Ovary (tissue), 3 donors: ENCODE measurements at regions not wholly inside any gene's neighbourhood (a gene's known extent, or its start where the extent isn't known, plus 50 kb on each side); places are given as distances from the start of the nearest gene placed in this dataset.

Experiments
- POLR2A ChIP-seq: fragments of 450-650 bp; IDR thresholded peaks from one replicate; pipeline ENCODE4 v1.6.1; 2017; ENCODE audit warnings: antibody characterized with exemption, mild to moderate bottlenecking, moderate library complexity
- TF ChIP-seq, protein P1 (sequence below), 3 donors: fragments of 450-650 bp in 2 of 3; fragments of 200-600 bp in 1 of 3; IDR thresholded peaks; one replicate each; pipeline versions ENCODE4 v1.5.1 to v1.8.0; 2016 to 2022; ENCODE audit warnings: antibody characterized with exemption in 3 of 3, mild to moderate bottlenecking in 1 of 3
- donor health status: DM: no; HTN: no; CAD: no.

DNA sequence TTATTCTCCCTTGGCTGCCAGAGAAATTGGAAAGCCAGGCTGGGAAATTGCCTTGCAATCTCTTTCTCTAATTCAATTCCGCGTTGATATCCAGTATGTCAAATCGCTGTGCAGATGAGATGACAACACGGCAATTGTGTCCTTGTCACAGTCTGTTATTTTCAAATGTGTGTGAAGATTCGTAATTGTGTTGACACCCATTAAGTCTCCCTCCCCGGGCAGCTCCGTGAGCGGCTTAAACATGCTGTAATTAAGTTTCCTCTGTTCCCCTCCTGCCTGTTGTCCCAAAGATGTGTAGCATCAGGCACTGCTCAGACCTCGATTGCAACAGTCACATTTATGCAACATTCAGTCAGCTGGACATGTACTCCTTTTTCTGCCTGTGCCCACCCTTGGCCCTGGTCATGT, 209.5 kb downstream of the LPIN1 start:
- no peak for TF ChIP-seq POLR2A
- TF ChIP-seq, protein P1, sequence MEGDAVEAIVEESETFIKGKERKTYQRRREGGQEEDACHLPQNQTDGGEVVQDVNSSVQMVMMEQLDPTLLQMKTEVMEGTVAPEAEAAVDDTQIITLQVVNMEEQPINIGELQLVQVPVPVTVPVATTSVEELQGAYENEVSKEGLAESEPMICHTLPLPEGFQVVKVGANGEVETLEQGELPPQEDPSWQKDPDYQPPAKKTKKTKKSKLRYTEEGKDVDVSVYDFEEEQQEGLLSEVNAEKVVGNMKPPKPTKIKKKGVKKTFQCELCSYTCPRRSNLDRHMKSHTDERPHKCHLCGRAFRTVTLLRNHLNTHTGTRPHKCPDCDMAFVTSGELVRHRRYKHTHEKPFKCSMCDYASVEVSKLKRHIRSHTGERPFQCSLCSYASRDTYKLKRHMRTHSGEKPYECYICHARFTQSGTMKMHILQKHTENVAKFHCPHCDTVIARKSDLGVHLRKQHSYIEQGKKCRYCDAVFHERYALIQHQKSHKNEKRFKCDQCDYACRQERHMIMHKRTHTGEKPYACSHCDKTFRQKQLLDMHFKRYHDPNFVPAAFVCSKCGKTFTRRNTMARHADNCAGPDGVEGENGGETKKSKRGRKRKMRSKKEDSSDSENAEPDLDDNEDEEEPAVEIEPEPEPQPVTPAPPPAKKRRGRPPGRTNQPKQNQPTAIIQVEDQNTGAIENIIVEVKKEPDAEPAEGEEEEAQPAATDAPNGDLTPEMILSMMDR (IDR thresholded peaks at IDR 0.05), result no peak
